NCI-H510A (cell line): ENCODE measurements at regions not wholly inside any gene's neighbourhood (a gene's known extent, or its start where the extent isn't known, plus 50 kb on each side); places are given as distances from the start of the nearest gene placed in this dataset.

Experiments used
- DNase-seq: peaks from one replicate; lab custom pipeline; 2025; lab: John Stamatoyannopoulos, UW

GRCh38 chr9:131809941-131810344, 70.1 kb upstream of the RAPGEF1 start:
- DNase-seq = no peak

GRCh38 chr9:131808291-131808690, 68.4 kb upstream of the RAPGEF1 start:
- no peak for DNase-seq

GRCh38 chr9:131807144-131807983, 67.5 kb upstream of the RAPGEF1 start:
- DNase-seq = no peak

DNA sequence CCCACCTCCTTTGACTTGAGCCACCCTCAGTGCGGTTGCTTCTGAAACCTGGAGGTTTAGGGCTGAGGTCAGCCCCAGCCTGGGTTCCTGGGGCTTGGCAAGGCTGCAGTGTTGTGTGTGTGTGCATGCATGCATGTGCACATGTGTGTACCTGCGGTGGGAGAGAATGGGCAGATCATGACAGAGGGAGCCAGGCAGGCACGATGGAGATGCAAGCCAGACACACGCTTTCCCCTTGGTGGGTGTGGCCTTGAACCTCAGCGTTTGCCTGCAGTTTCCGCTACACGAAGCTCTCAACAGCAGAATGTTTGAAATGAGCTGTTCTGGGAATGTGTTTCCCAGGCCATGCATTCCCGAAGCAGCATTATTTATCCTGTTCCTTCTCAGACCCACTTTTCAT, 65.9 kb upstream of the RAPGEF1 start:
- DNase-seq = no peak

DNA sequence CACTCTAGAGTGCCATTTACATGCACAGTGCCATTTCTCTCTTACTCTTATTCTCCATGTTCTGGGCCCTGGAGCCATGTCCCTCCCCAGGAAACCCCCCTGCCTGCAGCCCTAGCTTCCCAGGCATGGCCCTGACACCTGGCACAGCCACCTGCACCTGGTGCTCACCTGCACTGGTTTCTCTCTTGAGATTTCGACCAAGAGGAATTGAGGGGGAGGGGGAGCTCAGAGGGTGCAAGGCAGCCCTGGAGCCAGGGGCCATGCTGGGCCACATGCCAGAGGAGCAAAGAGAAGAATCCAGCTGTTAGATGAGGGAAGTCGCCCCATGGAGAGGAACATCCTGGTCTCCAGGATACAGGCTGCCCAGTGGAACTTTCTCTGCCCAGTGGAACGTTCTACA, 65.0 kb upstream of the RAPGEF1 start:
- DNase-seq = peak; percentile 83

- DNase-seq = no peak
Observed at GRCh38 chr9:131803758-131804411, 64.0 kb upstream of the RAPGEF1 start.

DNA sequence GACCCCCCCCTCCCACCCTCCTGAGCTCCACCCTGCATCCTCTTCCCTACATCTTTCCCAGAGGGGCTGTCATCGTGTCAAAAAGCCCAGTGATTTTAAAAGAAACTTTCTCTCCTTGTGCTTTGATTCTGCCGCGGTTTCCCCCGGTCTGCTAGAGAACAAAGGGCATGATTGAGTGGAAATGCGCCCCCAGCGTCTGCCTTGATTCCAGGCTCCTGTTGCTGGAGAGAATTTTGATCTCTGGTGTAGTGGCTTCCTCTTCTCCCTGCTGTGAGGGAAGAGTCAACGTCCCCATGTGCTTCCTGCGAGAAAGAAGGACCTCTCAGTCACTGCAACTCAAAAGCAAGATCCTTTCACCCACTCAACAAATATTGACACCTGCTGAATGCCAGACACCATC, 61.9 kb upstream of the RAPGEF1 start:
- no peak for DNase-seq

DNA sequence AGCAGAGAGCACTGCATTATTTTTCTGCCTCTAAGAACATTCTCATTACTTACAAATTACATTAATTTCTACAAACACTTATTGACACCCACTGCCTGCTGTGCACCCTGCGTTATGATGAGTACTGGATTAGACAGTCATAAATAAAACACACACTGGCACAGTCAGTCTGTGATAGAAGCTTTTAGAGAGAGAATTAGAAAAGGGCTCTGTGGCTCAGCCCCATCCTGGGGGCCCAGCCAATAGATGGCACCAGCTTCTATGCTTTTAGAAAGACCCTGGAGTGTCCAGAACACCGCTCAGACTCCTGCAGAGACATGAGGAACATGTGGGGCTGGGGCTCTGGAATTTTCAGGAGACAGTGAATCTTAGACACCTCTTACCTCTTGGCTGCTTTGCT, 61.0 kb upstream of the RAPGEF1 start:
- no peak for DNase-seq

- DNase-seq = no peak
Observed at GRCh38 chr9:131800366-131800765, 60.5 kb upstream of the RAPGEF1 start.

DNA sequence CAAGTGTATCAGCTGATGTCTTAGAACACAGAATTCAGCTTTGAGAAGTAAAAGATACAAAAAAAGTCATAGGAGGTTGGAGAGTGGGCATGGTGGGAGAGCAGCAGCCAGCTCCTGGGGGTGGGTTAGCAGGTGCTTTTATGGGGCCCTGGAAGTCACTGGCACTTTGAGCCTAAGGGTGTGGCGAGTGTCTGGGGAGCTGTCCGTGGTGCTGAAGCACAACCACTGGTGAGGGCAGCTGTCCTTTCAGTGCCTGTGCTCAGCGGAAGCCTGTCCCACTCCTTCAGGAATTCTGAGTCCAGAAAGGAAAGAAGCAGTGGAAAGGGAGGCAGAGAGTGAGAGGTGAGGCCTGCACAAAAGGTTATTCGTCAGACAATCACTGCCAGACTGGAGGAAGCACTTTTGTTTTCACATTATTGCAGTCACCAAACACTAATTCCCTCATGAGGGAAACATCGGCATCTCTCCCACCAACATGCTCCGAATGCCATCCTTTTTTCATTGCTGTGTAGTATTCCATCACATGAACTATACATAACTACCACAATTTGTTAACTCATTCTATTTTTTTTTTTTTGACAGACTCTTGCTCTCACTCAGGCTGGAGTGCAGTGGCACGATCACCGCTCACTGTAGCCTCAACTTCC, 59.4 kb upstream of the RAPGEF1 start:
- DNase-seq = no peak

DNA sequence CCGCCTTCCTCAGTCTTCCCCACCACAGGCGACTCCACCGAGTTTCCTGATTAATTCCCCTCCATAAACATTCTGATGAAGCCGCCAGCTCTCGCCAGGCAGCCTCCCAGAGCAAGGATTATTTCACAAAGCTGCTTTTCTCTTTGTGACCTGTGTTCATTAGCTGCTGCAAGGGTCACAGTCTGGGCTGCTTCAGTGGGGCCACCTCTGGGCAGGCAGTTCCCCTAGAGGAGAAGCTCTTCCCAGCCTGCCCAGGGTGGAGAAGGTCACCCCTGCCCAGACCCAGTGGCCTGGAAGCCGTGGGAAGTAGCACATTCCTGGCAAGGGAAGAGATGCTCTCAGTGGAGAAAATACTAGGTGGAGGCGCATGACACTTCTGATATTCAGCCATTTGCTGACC, 58.4 kb upstream of the RAPGEF1 start:
- no peak for DNase-seq

- no peak for DNase-seq
Observed at GRCh38 chr9:131794393-131794792, 54.5 kb upstream of the RAPGEF1 start.

DNA sequence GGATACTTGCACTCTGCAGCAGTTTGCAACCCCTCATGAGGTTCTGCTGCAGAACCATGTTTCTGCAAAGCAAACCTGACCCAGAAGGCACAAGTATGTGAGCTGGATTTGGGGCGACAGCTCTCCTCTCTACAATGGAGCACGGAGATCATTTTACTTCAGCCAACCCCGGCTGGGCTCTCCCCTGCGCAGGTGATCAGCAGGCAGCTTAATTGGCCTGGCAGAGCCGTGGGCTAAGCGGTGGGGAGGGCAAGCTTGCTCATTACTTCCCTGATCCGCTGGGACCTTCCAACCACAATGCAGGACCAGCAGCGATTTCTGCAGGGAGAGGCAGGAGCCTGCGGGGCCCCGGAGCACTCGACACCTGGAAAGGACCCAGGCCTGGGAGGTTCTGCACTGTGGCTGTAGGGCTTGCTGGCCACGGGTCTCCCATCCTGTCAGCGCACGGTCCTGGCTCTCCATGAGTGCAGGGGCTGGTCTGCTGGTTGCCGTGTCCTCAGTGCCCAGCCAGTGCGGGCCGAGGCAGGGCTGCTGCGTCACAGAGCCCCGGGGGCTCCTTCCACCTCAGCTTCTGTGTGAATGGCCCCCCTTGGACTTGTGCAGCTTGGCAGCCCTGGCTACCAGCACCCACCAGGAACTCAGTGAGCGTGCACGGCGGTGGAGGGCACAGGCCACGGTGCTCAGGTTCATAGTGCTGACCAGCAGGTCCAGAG, 51.8 kb upstream of the RAPGEF1 start:
- no peak for DNase-seq
